GM23338 (cell line): ENCODE measurements at regions not wholly inside any gene's neighbourhood (a gene's known extent, or its start where the extent isn't known, plus 50 kb on each side); places are given as distances from the start of the nearest gene placed in this dataset.

Experiments
- ATAC-seq: fragments of 200-7000 bp; cut with Tn5 transposase; 3 replicates; pipeline ENCODE4 v1.9.1; 2020
- DNase-seq: peaks from one replicate; pipeline ENCODE4 v3.0.0-alpha.2; 2015; ENCODE audit warnings: low spot score
- H2AFZ ChIP-seq: fragments of 200-600 bp; sonication (generic); 2 replicates; pipeline ENCODE4 v1.8.0; 2016; ENCODE audit warnings: antibody characterized with exemption, mild to moderate bottlenecking, moderate library complexity
- H3F3A ChIP-seq: fragments of 200-600 bp; sonication (generic); replicated peaks from 2 replicates; pipeline ENCODE4 v1.8.0; 2017; ENCODE audit warnings: antibody characterized with exemption, mixed run types, low read depth
- H3K27ac ChIP-seq: fragments of 200-600 bp; sonication (generic); 2 replicates; pipeline ENCODE4 v1.6.1; 2016; ENCODE audit warnings: low read depth
- H3K27me3 ChIP-seq: fragments of 200-600 bp; sonication (generic); 2 replicates; pipeline ENCODE4 v1.8.0; 2016; ENCODE audit warnings: mild to moderate bottlenecking, mixed run types, moderate library complexity; ENCODE audit not compliant: insufficient read depth
- H3K36me3 ChIP-seq: fragments of 200-600 bp; sonication (generic); 2 replicates; pipeline ENCODE4 v1.8.0; 2016; ENCODE audit warnings: mild to moderate bottlenecking; ENCODE audit not compliant: insufficient read depth
- H3K4me1 ChIP-seq: fragments of 200-600 bp; sonication (generic); 2 replicates; pipeline ENCODE4 v1.8.0; 2016; ENCODE audit warnings: mild to moderate bottlenecking, moderate library complexity; ENCODE audit not compliant: insufficient read depth
- H3K4me2 ChIP-seq: fragments of 200-600 bp; sonication (generic); 2 replicates; pipeline ENCODE4 v1.7.1; 2017; ENCODE audit warnings: mixed run types
- H3K4me3 ChIP-seq: fragments of 200-600 bp; sonication (generic); 2 replicates; pipeline ENCODE4 v1.6.1; 2016; ENCODE audit warnings: mixed run types
- H3K79me2 ChIP-seq: fragments of 200-600 bp; sonication (generic); replicated peaks from 2 replicates; pipeline ENCODE4 v1.8.0; 2017; ENCODE audit warnings: mild to moderate bottlenecking; ENCODE audit not compliant: insufficient read depth
- H3K9me2 ChIP-seq: fragments of 200-600 bp; sonication (generic); 2 replicates; pipeline ENCODE4 v1.8.0; 2017; ENCODE audit not compliant: insufficient read depth
- H4K20me1 ChIP-seq: fragments of 200-600 bp; sonication (generic); replicated peaks from 2 replicates; pipeline ENCODE4 v1.8.0; 2017; ENCODE audit warnings: mild to moderate bottlenecking; ENCODE audit not compliant: insufficient read depth
- H3K27ac Mint-ChIP-seq: 2 replicates; pipeline ENCODE4 v1.8.0; 2020; ENCODE audit warnings: inconsistent platforms, mild to moderate bottlenecking, moderate library complexity, mixed read lengths
- H3K27me3 Mint-ChIP-seq: 3 replicates; pipeline ENCODE4 v1.8.0; 2022; ENCODE audit warnings: low read depth, mild to moderate bottlenecking, moderate library complexity, mixed read lengths, inconsistent platforms; ENCODE audit not compliant: insufficient read depth, poor library complexity
- H3K36me3 Mint-ChIP-seq: 3 replicates; pipeline ENCODE4 v1.8.0; 2021; ENCODE audit warnings: low read depth, mild to moderate bottlenecking, inconsistent platforms, moderate library complexity, mixed read lengths
- H3K4me1 Mint-ChIP-seq: 3 replicates; pipeline ENCODE4 v1.8.0; 2020; ENCODE audit warnings: mild to moderate bottlenecking, inconsistent platforms, mixed read lengths
- H3K4me3 Mint-ChIP-seq: 3 replicates; pipeline ENCODE4 v1.8.0; 2021; ENCODE audit warnings: moderate library complexity, mild to moderate bottlenecking, inconsistent platforms, mixed read lengths
- H3K9me3 Mint-ChIP-seq: 3 replicates; pipeline ENCODE4 v1.8.0; 2020; ENCODE audit warnings: moderate library complexity, mild to moderate bottlenecking, inconsistent platforms, mixed read lengths
- CREB1 ChIP-seq: fragments of 250-450 bp; sonication (Bioruptor Pico); IDR thresholded peaks from 2 replicates; pipeline ENCODE4 v1.5.0; 2020; ENCODE audit warnings: low read depth, mild to moderate bottlenecking, moderate library complexity
- CTCF ChIP-seq, 2 experiments: fragments of 200-600 bp in 1 of 2; sonication (generic) in 1 of 2; conservative IDR thresholded peaks; 2 replicates each; pipeline versions ENCODE4 v1.5.1 to v1.6.1; 2016 to 2017; ENCODE audit warnings: antibody characterized with exemption in 2 of 2, low read depth in 2 of 2, mild to moderate bottlenecking in 2 of 2, moderate library complexity in 1 of 2
- EZH2 ChIP-seq: fragments of 200-600 bp; sonication (generic); IDR thresholded peaks from one replicate; pipeline ENCODE4 v1.8.0; 2017; ENCODE audit warnings: antibody characterized with exemption, mild to moderate bottlenecking, low read depth; ENCODE audit not compliant: unreplicated experiment
- EZH2phosphoT487 ChIP-seq: fragments of 200-600 bp; sonication (generic); IDR thresholded peaks from one replicate; pipeline ENCODE4 v1.8.1; 2018; ENCODE audit warnings: antibody characterized with exemption; ENCODE audit not compliant: unreplicated experiment
- JUNB ChIP-seq: IDR thresholded peaks from one replicate; pipeline ENCODE4 v1.6.1; 2016; ENCODE audit warnings: antibody characterized with exemption; ENCODE audit not compliant: unreplicated experiment
- NANOG ChIP-seq: IDR thresholded peaks from 2 replicates; pipeline ENCODE4 v1.6.1; 2016; ENCODE audit warnings: antibody characterized with exemption, borderline replicate concordance
- POLR2AphosphoS5 ChIP-seq: IDR thresholded peaks from 2 replicates; pipeline ENCODE4 v1.6.1; 2016; ENCODE audit warnings: antibody characterized with exemption, low read depth
- REST ChIP-seq: IDR thresholded peaks from one replicate; pipeline ENCODE4 v1.6.1; 2018; ENCODE audit warnings: antibody characterized with exemption; ENCODE audit not compliant: unreplicated experiment
- STAT1 ChIP-seq: IDR thresholded peaks from one replicate; pipeline ENCODE4 v1.6.1; 2016; ENCODE audit warnings: antibody characterized with exemption; ENCODE audit not compliant: unreplicated experiment
- ZNF114 ChIP-seq: fragments of 250-450 bp; sonication (Bioruptor Pico); IDR thresholded peaks from 2 replicates; pipeline ENCODE4 v1.5.0; 2020; ENCODE audit warnings: mild to moderate bottlenecking, moderate library complexity
- ZNF331 ChIP-seq: fragments of 250-450 bp; sonication (Bioruptor Pico); IDR thresholded peaks from 2 replicates; pipeline ENCODE4 v1.5.0; 2020; ENCODE audit warnings: low read depth, mild to moderate bottlenecking, moderate library complexity
- ZNF462 ChIP-seq: fragments of 250-450 bp; sonication (Bioruptor Pico); IDR thresholded peaks from 2 replicates; pipeline ENCODE4 v1.5.0; 2020; ENCODE audit warnings: mild to moderate bottlenecking, moderate library complexity
- TF ChIP-seq, protein P1 (sequence below): IDR thresholded peaks from 2 replicates; pipeline ENCODE4 v1.6.1; 2016; ENCODE audit warnings: antibody characterized with exemption

DNA sequence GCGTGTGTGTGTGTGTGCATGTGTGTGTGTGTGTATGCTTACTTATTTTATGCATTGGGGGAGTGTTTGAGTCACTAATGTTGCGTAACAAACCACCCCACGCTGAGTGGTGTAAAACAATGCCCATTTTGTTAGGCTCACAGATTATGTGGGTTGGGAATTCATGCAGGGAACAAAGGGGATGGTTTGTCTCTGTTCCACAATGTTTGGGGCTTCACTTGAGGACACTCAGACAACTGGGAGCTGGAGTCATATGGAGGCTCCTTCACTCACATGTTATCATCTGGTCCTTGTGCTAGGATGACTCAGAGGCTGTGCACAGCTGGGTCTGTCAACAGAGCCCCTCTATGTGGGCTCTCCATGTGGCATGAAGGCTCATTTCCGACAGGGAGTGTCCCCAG is 51.3 kb upstream of the LARGE1 start:
- H3K9me3 Mint-ChIP-seq, result peaks cover 8% of the 10 kb centered on the region; the same call in 1 of the 3 replicates
- Histone ChIP-seq H3K4me2 (no peak overlapping the region), H2AFZ (peak overlapping the region; percentile 76), H3K4me3 (no peak overlapping the region), H3K36me3 (no peaks in the 10 kb centered on the region), H3K79me2 (no peaks in the 10 kb centered on the region), H4K20me1 (no peaks in the 10 kb centered on the region), H3K9me2 (peaks cover 14% of the 10 kb centered on the region), H3F3A (no peaks in the 10 kb centered on the region), H3K4me1 (peaks cover 5% of the 10 kb centered on the region), H3K27me3 (no peaks in the 10 kb centered on the region), H3K27ac (no peak overlapping the region)
- TF ChIP-seq EZH2 (no peak), POLR2AphosphoS5 (no peak), ZNF462 (CRISPR knock-in tag) (no peak), ZNF114 (no peak), EZH2phosphoT487 (no peak), CTCF (conservative IDR thresholded peaks at IDR 0.05; ENCODE audit: low read depth in 2 of 2) (no peak), ZNF331 (CRISPR knock-in tag) (no peak), CREB1 (CRISPR knock-in tag) (no peak), JUNB (no peak), REST (no peak), NANOG (no peak), STAT1 (no peak)
- TF ChIP-seq, protein P1, sequence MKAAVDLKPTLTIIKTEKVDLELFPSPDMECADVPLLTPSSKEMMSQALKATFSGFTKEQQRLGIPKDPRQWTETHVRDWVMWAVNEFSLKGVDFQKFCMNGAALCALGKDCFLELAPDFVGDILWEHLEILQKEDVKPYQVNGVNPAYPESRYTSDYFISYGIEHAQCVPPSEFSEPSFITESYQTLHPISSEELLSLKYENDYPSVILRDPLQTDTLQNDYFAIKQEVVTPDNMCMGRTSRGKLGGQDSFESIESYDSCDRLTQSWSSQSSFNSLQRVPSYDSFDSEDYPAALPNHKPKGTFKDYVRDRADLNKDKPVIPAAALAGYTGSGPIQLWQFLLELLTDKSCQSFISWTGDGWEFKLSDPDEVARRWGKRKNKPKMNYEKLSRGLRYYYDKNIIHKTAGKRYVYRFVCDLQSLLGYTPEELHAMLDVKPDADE, result no peak
- no peaks in the 10 kb centered on the region for H3K36me3 Mint-ChIP-seq
- no peak overlapping the region for H3K27ac Mint-ChIP-seq
- ATAC-seq (no peak; the same call in 2 of the 3 replicates), DNase-seq (no peak)
- H3K4me3 Mint-ChIP-seq, result no peak overlapping the region
- H3K4me1 Mint-ChIP-seq, result peaks cover 2% of the 10 kb centered on the region; the same call in 1 of the 3 replicates
- H3K27me3 Mint-ChIP-seq, result no peaks in the 10 kb centered on the region
